ENCODE measurements at regions not wholly inside any gene's neighbourhood (a gene's known extent, or its start where the extent isn't known, plus 50 kb on each side); places are given as distances from the start of the nearest gene placed in this dataset.

DNA sequence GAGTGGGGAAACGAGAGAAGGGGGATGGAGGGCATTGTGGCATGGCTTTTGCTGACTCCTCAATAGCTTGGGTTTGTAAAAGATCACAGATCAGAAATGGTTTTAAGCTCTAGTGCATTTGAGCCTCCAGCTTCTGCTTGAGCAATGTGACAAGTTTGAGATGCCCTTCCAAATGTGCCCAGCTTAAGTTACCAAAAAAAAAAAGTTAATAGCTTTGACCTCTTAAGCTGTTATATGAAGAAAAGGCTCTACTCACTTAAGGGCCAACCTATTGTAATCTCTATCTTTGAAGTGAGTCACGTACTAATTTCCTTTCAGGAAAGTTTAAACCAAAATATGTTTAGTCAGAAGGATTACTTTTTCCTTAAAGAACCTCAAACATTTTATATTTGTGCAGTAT lies 428.8 kb upstream of the ACTBL2 start:
- TF ChIP-seq POLR2A (IDR thresholded peaks at IDR 0.05) (no peak), POLR2AphosphoS5 (IDR thresholded peaks at IDR 0.05) (no peak)
- TF ChIP-seq, protein P1, sequence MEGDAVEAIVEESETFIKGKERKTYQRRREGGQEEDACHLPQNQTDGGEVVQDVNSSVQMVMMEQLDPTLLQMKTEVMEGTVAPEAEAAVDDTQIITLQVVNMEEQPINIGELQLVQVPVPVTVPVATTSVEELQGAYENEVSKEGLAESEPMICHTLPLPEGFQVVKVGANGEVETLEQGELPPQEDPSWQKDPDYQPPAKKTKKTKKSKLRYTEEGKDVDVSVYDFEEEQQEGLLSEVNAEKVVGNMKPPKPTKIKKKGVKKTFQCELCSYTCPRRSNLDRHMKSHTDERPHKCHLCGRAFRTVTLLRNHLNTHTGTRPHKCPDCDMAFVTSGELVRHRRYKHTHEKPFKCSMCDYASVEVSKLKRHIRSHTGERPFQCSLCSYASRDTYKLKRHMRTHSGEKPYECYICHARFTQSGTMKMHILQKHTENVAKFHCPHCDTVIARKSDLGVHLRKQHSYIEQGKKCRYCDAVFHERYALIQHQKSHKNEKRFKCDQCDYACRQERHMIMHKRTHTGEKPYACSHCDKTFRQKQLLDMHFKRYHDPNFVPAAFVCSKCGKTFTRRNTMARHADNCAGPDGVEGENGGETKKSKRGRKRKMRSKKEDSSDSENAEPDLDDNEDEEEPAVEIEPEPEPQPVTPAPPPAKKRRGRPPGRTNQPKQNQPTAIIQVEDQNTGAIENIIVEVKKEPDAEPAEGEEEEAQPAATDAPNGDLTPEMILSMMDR (IDR thresholded peaks at IDR 0.05), result no peak

Measured in breast epithelium (tissue), 3 donors.